Fibroblast of lung (primary cell): ENCODE measurements at regions not wholly inside any gene's neighbourhood (a gene's known extent, or its start where the extent isn't known, plus 50 kb on each side); places are given as distances from the start of the nearest gene placed in this dataset.

Source experiments
- DNase-seq, 2 donors: peaks; one replicate each; pipeline versions ENCODE4 v3.0.0 to v3.0.0-alpha.2; 2010; ENCODE audit warnings: low read depth in 2 of 2
- H2AFZ ChIP-seq: 2 replicates; pipeline ENCODE4 v1.5.1; 2012; ENCODE audit warnings: low read length, control low read depth, inconsistent platforms
- H3K27ac ChIP-seq: 2 replicates; pipeline ENCODE4 v1.5.1; 2011; ENCODE audit warnings: low read length, control low read depth; ENCODE audit not compliant: insufficient read depth
- H3K27me3 ChIP-seq: 2 replicates; pipeline ENCODE4 v1.5.1; 2011; ENCODE audit warnings: mild to moderate bottlenecking, low read length; ENCODE audit not compliant: control insufficient read depth, insufficient read depth
- H3K36me3 ChIP-seq: 2 replicates; pipeline ENCODE4 v1.5.1; 2011; ENCODE audit warnings: low read length; ENCODE audit not compliant: control insufficient read depth, insufficient read depth
- H3K4me1 ChIP-seq: 2 replicates; pipeline ENCODE4 v1.5.1; 2011; ENCODE audit warnings: low read length; ENCODE audit not compliant: control insufficient read depth, insufficient read depth; ENCODE audit errors: extremely low read depth
- H3K4me2 ChIP-seq: 2 replicates; pipeline ENCODE4 v1.5.1; 2011; ENCODE audit warnings: low read length, control low read depth; ENCODE audit not compliant: insufficient read depth; ENCODE audit errors: extremely low read depth
- H3K4me3 ChIP-seq, 4 experiments: fragments of 200-600 bp in 1 of 4; sonication (generic) in 1 of 4; replicated peaks in 1 of 4; 2 replicates each; pipeline ENCODE4 v1.5.1; 2011 to 2016; ENCODE audit warnings: low read length in 4 of 4, low read depth in 3 of 4, mild to moderate bottlenecking in 3 of 4, control low read depth in 2 of 4, inconsistent platforms in 1 of 4, mixed read lengths in 1 of 4; ENCODE audit not compliant: insufficient read depth in 1 of 4; ENCODE audit errors: control extremely low read depth in 1 of 4
- H3K79me2 ChIP-seq: 2 replicates; pipeline ENCODE4 v1.5.1; 2012; ENCODE audit warnings: mild to moderate bottlenecking, low read length, inconsistent platforms; ENCODE audit not compliant: control insufficient read depth, insufficient read depth
- H3K9ac ChIP-seq: 2 replicates; pipeline ENCODE4 v1.5.1; 2011; ENCODE audit warnings: mild to moderate bottlenecking, low read length, control low read depth; ENCODE audit not compliant: insufficient read depth
- H3K9me3 ChIP-seq: 2 replicates; pipeline ENCODE4 v1.5.1; 2012; ENCODE audit warnings: low read depth, low read length; ENCODE audit not compliant: control insufficient read depth, insufficient read depth
- H4K20me1 ChIP-seq: 2 replicates; pipeline ENCODE4 v1.5.1; 2011; ENCODE audit warnings: low read length; ENCODE audit not compliant: control insufficient read depth, insufficient read depth; ENCODE audit errors: extremely low read depth
- CTCF ChIP-seq, 2 donors: IDR thresholded peaks in 1 of 2; conservative IDR thresholded peaks in 1 of 2; 1 replicate in 1 of 2; 2 replicates in 1 of 2; pipeline ENCODE4 v1.5.1; 2011 to 2012; ENCODE audit warnings: low read length in 2 of 2, control low read depth in 1 of 2, inconsistent platforms in 1 of 2, low read depth in 1 of 2, mild to moderate bottlenecking in 1 of 2
- EZH2 ChIP-seq: IDR thresholded peaks from 2 replicates; pipeline ENCODE4 v1.5.1; 2012; ENCODE audit warnings: low read length, control low read depth, mild to moderate bottlenecking; ENCODE audit errors: missing control alignments

GRCh38 chr18:72225958-72226357, 318.2 kb downstream of the CBLN2 start:
- H3K27ac ChIP-seq, result no peak overlapping the region
- H3K4me1 ChIP-seq, result no peaks in the 10 kb centered on the region
- no peaks in the 10 kb centered on the region for H3K36me3 ChIP-seq
- no peak overlapping the region for H3K4me3 ChIP-seq
- no peaks in the 10 kb centered on the region for H4K20me1 ChIP-seq
- no peak overlapping the region for H2AFZ ChIP-seq
- no peaks in the 10 kb centered on the region for H3K27me3 ChIP-seq
- H3K9me3 ChIP-seq, result no peaks in the 10 kb centered on the region
- no peak overlapping the region for H3K4me2 ChIP-seq
- no peaks in the 10 kb centered on the region for H3K79me2 ChIP-seq
- no peak overlapping the region for H3K9ac ChIP-seq
- DNase-seq, result no peak
- no peak for TF ChIP-seq EZH2

- no peak overlapping the region for H3K9ac ChIP-seq
- no peaks in the 10 kb centered on the region for H3K79me2 ChIP-seq
- H4K20me1 ChIP-seq, result no peaks in the 10 kb centered on the region
- H2AFZ ChIP-seq, result no peak overlapping the region
- H3K4me2 ChIP-seq, result no peak overlapping the region
- H3K9me3 ChIP-seq, result no peaks in the 10 kb centered on the region
- TF ChIP-seq EZH2, result no peak
- no peak overlapping the region for H3K4me3 ChIP-seq
- no peaks in the 10 kb centered on the region for H3K27me3 ChIP-seq
- H3K4me1 ChIP-seq, result no peaks in the 10 kb centered on the region
- no peaks in the 10 kb centered on the region for H3K36me3 ChIP-seq
- no peak overlapping the region for H3K27ac ChIP-seq
- no peak for DNase-seq
Observed at GRCh38 chr18:72223733-72224132, 320.4 kb downstream of the CBLN2 start.

- Histone ChIP-seq H3K27me3 (no peaks in the 10 kb centered on the region), H4K20me1 (no peaks in the 10 kb centered on the region), H3K4me2 (no peak overlapping the region), H3K9ac (no peak overlapping the region), H2AFZ (no peak overlapping the region), H3K27ac (no peak overlapping the region), H3K4me3 (no peak overlapping the region), H3K79me2 (no peaks in the 10 kb centered on the region), H3K36me3 (no peaks in the 10 kb centered on the region), H3K4me1 (no peaks in the 10 kb centered on the region), H3K9me3 (no peaks in the 10 kb centered on the region)
- no peak for TF ChIP-seq CTCF (conservative IDR thresholded peaks at IDR 0.05 in 1 of 2, IDR thresholded peaks at IDR 0.05 in 1 of 2; ENCODE audit: low read depth in 1 of 2, low read length in 2 of 2)
- no peak for TF ChIP-seq EZH2
- DNase-seq, result no peak
Observed at GRCh38 chr18:72208920-72209676, 335.0 kb downstream of the CBLN2 start.

- TF ChIP-seq EZH2 (no peak), CTCF (conservative IDR thresholded peaks at IDR 0.05 in 1 of 2, IDR thresholded peaks at IDR 0.05 in 1 of 2; ENCODE audit: low read depth in 1 of 2, low read length in 2 of 2) (no peak)
- H3K4me2 ChIP-seq, result no peak overlapping the region
- no peak for DNase-seq
Observed at GRCh38 chr18:72207280-72207679, 336.9 kb downstream of the CBLN2 start.

More at GRCh38 chr18:72207280-72207679, 336.9 kb downstream of the CBLN2 start:
- no peaks in the 10 kb centered on the region for H3K27me3 ChIP-seq
- no peak overlapping the region for H2AFZ ChIP-seq
- no peak overlapping the region for H3K4me3 ChIP-seq
- H3K27ac ChIP-seq, result no peak overlapping the region
- H3K9ac ChIP-seq, result no peak overlapping the region
- no peaks in the 10 kb centered on the region for H3K4me1 ChIP-seq
- H3K79me2 ChIP-seq, result no peaks in the 10 kb centered on the region
- no peaks in the 10 kb centered on the region for H3K36me3 ChIP-seq
- no peaks in the 10 kb centered on the region for H3K9me3 ChIP-seq
- no peaks in the 10 kb centered on the region for H4K20me1 ChIP-seq
